ENCODE measurements at regions not wholly inside any gene's neighbourhood (a gene's known extent, or its start where the extent isn't known, plus 50 kb on each side); places are given as distances from the start of the nearest gene placed in this dataset.

DNA sequence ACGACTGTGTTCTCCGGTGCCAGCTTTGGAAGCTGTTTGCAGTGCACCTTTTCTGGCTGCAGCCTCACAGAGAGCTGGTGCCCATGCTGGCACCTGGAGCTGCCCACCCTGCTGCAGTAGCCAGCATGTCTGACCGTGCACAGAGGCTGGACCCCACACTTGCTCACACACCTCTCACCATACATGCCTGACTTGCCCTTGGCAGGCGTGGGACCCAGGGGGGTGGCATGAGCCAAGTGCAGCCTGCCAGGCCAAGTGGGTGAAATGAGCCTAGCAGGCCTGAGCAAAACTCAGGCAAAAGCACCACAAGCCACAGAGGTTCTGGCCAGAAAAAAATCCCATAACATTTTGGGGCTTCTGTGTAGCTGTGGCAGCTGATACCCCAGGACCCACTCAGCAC is 258.8 kb downstream of the XPNPEP1 start:
- TF ChIP-seq, protein P1, sequence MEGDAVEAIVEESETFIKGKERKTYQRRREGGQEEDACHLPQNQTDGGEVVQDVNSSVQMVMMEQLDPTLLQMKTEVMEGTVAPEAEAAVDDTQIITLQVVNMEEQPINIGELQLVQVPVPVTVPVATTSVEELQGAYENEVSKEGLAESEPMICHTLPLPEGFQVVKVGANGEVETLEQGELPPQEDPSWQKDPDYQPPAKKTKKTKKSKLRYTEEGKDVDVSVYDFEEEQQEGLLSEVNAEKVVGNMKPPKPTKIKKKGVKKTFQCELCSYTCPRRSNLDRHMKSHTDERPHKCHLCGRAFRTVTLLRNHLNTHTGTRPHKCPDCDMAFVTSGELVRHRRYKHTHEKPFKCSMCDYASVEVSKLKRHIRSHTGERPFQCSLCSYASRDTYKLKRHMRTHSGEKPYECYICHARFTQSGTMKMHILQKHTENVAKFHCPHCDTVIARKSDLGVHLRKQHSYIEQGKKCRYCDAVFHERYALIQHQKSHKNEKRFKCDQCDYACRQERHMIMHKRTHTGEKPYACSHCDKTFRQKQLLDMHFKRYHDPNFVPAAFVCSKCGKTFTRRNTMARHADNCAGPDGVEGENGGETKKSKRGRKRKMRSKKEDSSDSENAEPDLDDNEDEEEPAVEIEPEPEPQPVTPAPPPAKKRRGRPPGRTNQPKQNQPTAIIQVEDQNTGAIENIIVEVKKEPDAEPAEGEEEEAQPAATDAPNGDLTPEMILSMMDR (IDR thresholded peaks at IDR 0.05; ENCODE audit: poor library complexity, severe bottlenecking), result no peak
- no peak for TF ChIP-seq EZH2 (IDR thresholded peaks at IDR 0.05; ENCODE audit: borderline replicate concordance, insufficient read depth, low read length, poor library complexity, severe bottlenecking)
- TF ChIP-seq, protein P2, sequence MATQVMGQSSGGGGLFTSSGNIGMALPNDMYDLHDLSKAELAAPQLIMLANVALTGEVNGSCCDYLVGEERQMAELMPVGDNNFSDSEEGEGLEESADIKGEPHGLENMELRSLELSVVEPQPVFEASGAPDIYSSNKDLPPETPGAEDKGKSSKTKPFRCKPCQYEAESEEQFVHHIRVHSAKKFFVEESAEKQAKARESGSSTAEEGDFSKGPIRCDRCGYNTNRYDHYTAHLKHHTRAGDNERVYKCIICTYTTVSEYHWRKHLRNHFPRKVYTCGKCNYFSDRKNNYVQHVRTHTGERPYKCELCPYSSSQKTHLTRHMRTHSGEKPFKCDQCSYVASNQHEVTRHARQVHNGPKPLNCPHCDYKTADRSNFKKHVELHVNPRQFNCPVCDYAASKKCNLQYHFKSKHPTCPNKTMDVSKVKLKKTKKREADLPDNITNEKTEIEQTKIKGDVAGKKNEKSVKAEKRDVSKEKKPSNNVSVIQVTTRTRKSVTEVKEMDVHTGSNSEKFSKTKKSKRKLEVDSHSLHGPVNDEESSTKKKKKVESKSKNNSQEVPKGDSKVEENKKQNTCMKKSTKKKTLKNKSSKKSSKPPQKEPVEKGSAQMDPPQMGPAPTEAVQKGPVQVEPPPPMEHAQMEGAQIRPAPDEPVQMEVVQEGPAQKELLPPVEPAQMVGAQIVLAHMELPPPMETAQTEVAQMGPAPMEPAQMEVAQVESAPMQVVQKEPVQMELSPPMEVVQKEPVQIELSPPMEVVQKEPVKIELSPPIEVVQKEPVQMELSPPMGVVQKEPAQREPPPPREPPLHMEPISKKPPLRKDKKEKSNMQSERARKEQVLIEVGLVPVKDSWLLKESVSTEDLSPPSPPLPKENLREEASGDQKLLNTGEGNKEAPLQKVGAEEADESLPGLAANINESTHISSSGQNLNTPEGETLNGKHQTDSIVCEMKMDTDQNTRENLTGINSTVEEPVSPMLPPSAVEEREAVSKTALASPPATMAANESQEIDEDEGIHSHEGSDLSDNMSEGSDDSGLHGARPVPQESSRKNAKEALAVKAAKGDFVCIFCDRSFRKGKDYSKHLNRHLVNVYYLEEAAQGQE (IDR thresholded peaks at IDR 0.05; ENCODE audit: borderline replicate concordance), result no peak
